ENCODE measurements at regions not wholly inside any gene's neighbourhood (a gene's known extent, or its start where the extent isn't known, plus 50 kb on each side); places are given as distances from the start of the nearest gene placed in this dataset.

DNA sequence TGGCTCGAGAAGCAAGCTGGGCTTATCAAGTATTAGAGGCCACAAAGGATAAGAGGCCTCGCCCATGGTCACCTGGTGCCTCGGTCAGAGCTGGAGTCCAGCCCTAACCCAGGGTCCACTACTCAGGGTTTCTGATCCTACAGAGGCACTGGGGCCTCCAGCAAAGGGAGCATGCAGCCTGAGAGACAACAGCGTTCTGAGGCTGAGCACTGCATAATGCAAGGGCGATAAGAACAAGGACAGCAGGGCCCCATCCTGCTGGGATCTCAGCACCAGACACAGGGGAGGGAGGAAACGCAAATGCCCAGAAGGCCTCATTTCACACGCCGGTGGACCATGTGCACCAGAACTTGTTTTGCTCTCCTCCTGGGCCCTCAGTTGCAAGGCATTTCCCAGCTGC is 63.0 kb downstream of the C5orf15 start:
- no peak for DNase-seq (ENCODE audit: low read depth)

DNA sequence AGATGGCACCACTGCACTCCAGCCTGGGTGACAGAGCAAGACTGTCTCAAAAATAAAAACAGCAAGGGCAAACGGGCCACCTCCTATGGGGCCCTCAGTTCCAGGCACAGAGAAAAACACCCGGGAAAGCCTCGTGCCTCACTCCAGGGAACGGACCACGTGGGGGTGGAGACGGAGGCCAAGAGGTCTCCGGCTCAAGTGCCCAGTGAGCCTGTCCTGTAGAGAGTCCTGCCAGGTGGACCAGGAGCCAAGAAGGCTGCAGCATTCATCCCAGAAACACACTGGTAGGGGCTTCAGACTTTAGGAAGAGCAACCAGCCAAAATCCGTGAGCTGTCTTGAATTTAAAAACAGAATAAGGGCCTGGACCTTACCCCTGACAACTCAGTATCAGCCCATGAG is 63.8 kb downstream of the C5orf15 start:
- DNase-seq (ENCODE audit: low read depth) = no peak

DNA sequence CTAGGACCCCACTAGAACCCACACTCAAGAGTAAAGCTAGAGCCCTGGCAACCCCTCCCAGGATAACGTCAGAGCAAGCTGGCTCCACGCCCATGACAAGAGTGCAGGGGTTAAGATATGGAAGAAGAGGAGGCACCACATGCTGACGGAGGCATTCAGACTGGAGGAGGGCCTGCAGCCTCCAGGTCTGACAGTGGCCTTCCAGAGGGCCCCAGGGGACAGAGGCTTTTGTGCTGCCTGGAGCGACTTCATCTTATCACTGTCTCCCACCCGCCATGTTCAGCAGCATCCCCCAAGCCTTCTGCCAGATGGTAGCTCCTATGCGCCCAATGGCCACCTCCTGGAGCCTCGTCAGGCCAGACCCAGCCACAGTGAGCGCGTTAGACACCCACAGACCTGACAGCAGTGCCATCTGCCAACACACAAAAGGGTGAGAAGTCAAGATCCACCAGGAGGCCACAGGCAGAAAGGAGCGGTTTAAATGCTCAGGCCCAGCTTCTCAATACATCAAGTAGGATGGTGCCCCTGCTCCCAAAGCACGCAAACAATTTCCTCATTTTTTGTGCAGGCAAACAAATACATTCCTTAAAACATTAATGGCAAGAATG is 65.8 kb downstream of the C5orf15 start:
- DNase-seq (ENCODE audit: low read depth) = no peak

DNA sequence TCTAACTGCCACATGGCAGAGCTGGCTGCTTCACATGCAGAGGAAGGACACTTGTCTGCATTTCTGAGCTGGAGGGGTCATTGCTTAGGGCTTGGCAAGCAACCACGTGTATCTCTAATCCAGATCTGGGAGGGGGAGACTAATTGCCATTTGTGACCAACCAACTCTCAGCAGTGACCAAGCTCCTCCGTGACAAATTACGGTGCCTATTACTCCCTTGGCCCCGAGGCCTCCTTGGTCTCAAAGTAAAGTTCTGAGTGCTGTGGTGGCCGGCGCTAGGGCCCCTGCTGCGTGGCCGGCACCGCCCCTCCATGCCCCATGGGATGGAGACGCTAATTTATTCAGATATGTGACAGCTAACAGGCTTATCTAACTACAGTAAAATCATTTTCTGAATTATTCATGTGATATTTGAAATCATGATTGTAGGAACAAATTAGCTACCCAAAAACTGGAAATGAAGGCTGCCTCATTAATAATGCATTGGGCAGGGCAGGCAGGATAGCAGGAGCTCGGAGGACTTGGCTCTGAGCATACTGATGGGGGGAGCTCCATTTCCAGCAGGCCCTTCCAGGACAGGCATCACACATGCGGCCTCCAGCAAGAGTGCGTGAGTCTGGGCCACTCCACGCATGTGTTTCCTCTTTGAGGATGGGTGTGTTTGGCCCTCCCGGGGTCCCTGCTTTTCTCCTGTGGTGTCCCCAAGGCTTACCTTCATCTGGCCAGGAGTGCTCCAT is 67.7 kb downstream of the C5orf15 start:
- no peak for DNase-seq (ENCODE audit: low read depth)

- peak; percentile 16 for DNase-seq (ENCODE audit: low read depth)
Observed at GRCh38 chr5:133899506-133899905, 68.9 kb downstream of the C5orf15 start.

GRCh38 chr5:133898440-133898839 is 70.0 kb downstream of the C5orf15 start:
- DNase-seq (ENCODE audit: low read depth) = no peak

GRCh38 chr5:133897431-133897830 is 71.0 kb downstream of the C5orf15 start:
- DNase-seq (ENCODE audit: low read depth) = no peak

GRCh38 chr5:133896873-133897272 is 71.6 kb downstream of the C5orf15 start:
- no peak for DNase-seq (ENCODE audit: low read depth)

DNA sequence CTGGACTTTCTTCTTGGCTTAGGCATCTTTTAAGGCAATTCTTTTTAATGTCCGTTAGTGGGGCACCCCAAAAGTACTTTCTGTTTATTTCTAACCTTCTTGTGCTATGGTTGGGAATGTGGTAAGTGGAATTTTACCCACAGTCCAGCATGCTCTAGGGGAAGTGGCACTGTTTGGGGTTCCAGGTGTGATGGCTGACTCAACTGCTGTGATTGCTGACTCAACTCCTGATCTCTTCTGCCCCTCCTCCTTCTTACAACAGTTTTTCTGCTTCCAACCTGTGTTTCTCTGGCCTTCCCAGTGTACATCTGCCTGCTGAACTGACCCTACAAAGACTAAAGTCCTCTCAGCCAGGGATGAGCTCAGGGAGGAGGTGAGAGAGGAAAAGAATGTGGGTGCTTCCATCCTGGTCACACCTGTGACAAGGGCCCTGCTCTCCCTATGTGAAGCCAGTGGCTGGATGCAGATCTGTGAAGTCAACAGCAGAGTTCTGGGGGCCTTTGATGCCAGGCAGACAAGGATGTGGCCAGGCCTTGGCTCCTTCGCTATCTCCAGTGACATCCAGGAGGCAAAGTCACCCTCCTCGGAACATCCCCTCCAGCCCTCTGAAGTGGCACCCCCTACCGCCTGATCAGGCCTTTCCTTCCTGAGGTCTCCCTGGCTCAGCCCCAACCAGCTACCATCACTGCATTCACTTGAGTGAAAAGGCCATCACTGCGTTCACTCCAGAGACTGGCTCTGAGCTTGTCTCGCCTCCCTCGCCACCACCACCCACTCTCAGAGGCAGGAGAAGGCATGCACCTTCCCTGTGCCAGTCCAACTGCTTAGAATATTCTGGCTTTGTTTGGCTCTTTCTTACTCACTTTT is 72.2 kb downstream of the C5orf15 start:
- DNase-seq (ENCODE audit: low read depth) = no peak

DNA sequence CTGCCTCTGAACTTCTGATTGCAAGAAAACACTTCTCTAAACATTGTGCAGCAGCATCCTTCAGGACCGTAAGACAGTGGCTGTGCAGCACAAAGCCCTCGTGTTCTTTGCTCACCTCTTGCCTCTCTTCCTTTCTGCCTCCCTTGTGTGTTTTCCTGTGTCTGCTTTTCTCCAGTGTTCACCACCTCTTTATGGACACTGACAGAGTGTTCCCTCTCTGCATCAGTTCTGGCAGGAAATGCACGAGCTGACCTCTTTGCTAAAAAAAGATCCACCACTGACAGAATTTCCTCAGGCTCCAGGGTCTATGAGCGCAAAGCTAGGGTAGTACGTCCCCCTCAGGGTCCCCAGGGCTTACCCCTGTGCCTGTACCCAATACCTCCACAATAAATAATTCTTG is 74.3 kb downstream of the C5orf15 start:
- no peak for DNase-seq (ENCODE audit: low read depth)

GRCh38 chr5:133892774-133893173 is 75.7 kb downstream of the C5orf15 start:
- no peak for DNase-seq (ENCODE audit: low read depth)

- no peak for DNase-seq (ENCODE audit: low read depth)
Observed at GRCh38 chr5:133892306-133892705, 76.1 kb downstream of the C5orf15 start.

GRCh38 chr5:133891390-133891789 is 77.0 kb downstream of the C5orf15 start:
- no peak for DNase-seq (ENCODE audit: low read depth)

- no peak for DNase-seq (ENCODE audit: low read depth)
Observed at GRCh38 chr5:133890776-133891280, 77.6 kb downstream of the C5orf15 start.

GRCh38 chr5:133890314-133890713 is 78.1 kb downstream of the C5orf15 start:
- DNase-seq (ENCODE audit: low read depth) = no peak

- no peak for DNase-seq (ENCODE audit: low read depth)
Observed at GRCh38 chr5:133889271-133889905, 79.0 kb downstream of the C5orf15 start.

DNA sequence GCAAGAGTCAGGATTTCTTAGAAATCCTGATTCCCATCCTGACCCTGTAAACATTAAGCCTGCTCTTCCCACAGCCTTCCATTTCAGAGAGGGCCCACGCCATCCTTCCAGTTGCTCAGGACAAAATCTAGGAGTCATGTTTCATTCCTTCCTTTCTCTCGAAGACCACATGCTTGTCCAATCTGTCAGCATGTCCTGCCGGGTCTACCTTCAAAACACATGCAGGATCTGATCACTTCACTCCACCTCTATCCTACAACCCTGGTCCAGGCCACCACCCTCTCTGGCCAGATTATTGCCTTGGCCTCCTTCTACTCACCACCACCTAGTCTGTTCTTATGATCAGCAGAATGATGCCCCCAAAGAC is 79.8 kb downstream of the C5orf15 start:
- DNase-seq (ENCODE audit: low read depth) = no peak

DNA sequence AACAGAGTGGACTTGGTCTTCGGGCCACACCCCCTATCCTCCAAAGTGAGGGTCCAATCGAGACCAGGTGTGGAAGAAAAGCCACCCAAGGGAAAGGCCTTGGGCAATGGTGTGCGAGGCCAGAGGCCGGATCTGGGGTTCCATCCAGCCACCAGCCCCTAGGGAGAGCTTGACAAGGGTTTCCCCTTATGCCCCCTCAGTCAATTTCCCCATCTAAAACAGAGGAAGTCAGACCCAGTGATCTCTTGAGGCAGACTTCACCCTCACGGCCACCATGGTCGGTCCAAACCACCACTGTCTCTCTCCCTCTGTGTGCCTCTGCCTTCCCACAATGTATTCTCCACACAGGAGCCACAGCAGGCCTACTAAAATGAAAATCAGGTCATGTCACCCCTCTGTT is 82.9 kb downstream of the C5orf15 start:
- no peak for DNase-seq (ENCODE audit: low read depth)

DNA sequence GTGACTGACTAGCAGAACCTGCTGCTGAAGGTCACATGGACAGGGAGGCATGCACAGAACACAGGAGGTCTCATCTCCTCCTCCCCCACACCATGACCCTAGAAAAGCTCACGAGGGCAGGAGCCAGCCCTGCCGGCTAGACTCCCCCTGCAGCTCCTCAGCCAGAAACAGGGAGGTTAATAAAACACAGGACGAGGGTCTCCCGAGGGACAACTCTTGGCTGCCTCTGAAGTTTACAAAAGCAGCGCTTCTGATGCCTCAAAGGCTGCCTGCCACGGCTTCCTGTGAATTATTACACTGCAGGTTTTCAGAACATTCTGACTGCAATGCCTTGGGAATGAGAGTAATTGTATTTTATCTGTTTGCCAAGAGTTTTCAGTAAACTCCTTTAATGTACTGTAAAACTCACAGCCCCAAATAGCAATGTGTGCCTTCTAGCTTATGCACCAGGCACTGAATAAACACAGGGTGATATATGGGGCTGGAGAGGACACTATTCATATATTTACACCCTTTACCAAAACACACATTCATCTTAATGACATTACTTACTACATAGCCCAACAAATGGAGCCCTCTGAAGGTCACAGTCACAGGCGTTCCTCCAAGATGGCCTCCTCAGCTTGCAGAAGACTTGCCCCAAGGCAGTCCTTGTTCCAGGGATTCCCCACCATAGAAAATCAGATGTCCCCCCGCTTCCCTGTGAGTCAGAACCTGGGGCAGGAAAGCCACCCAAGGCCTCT is 83.7 kb downstream of the C5orf15 start:
- no peak for DNase-seq (ENCODE audit: low read depth)

GRCh38 chr5:133883916-133884315 is 84.5 kb downstream of the C5orf15 start:
- no peak for DNase-seq (ENCODE audit: low read depth)

- no peak for DNase-seq (ENCODE audit: low read depth)
Observed at GRCh38 chr5:133882846-133883245, 85.6 kb downstream of the C5orf15 start.
